ENCODE measurements at regions not wholly inside any gene's neighbourhood (a gene's known extent, or its start where the extent isn't known, plus 50 kb on each side); places are given as distances from the start of the nearest gene placed in this dataset.

DNA sequence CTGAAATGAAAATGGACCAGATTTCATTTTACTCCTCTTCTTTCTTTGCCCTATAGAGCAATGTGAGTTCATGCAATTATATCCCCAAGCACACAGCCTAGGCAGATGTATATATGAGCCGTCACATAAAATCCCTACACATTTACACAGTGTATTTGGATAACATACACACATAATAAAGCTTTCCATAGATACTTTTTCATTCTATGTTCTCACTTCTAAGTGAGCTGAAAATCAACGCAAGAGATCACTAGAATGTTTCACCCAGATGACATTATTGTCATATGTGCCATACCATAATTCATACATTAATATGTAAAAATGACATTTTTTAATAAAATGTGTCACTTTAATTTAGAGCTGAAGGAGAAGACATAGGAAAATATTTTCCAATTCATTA is 129.4 kb downstream of the INHBA start:
- intact Hi-C loops (cut with DNase I; ENCODE audit: low total_unique reads) = no loop called here

DNA sequence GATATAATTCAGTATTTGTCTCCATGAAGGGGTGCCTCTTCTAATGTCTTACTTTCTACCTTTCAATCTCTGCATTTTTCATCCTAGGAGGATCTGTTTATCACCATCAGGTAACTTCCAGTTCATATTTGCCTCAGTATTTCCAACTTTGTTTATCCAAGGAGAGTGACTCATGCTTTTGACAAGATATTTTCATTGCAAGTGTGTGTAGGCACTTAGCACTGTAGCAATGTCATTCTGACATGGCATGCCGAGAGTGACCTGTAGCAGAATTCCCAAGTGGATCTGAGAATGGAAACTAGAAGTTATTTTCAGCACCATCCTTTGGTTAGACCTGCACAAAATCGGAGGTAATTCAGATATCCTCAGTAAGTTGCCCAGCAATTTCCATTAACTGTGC is 129.9 kb downstream of the INHBA start:
- Histone ChIP-seq H3K27ac (no peak overlapping the region), H3K27me3 (no peaks in the 10 kb centered on the region), H3K36me3 (no peaks in the 10 kb centered on the region), H3K9me3 (no peaks in the 10 kb centered on the region), H3K4me3 (no peak overlapping the region), H3K4me1 (no peaks in the 10 kb centered on the region)
- intact Hi-C loops (cut with DNase I; ENCODE audit: low total_unique reads) = no loop called here
- DNase-seq (ENCODE audit: low spot score in 2 of 2) = no peak
- TF ChIP-seq, protein P1, sequence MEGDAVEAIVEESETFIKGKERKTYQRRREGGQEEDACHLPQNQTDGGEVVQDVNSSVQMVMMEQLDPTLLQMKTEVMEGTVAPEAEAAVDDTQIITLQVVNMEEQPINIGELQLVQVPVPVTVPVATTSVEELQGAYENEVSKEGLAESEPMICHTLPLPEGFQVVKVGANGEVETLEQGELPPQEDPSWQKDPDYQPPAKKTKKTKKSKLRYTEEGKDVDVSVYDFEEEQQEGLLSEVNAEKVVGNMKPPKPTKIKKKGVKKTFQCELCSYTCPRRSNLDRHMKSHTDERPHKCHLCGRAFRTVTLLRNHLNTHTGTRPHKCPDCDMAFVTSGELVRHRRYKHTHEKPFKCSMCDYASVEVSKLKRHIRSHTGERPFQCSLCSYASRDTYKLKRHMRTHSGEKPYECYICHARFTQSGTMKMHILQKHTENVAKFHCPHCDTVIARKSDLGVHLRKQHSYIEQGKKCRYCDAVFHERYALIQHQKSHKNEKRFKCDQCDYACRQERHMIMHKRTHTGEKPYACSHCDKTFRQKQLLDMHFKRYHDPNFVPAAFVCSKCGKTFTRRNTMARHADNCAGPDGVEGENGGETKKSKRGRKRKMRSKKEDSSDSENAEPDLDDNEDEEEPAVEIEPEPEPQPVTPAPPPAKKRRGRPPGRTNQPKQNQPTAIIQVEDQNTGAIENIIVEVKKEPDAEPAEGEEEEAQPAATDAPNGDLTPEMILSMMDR (IDR thresholded peaks at IDR 0.05) = no peak
- TF ChIP-seq POLR2A (IDR thresholded peaks at IDR 0.05) (no peak), POLR2AphosphoS5 (IDR thresholded peaks at IDR 0.05) (no peak)

More for the DNA sequence above, 129.4 kb downstream of the INHBA start:
- no peak for DNase-seq (ENCODE audit: low spot score in 2 of 2)
- no peaks in the 10 kb centered on the region for H3K4me1 ChIP-seq
- no peaks in the 10 kb centered on the region for H3K9me3 ChIP-seq
- H3K36me3 ChIP-seq = no peaks in the 10 kb centered on the region
- H3K4me3 ChIP-seq = no peak overlapping the region
- H3K27me3 ChIP-seq = no peaks in the 10 kb centered on the region
- H3K27ac ChIP-seq = no peak overlapping the region
- TF ChIP-seq, protein P1 (IDR thresholded peaks at IDR 0.05) = no peak
- TF ChIP-seq POLR2A (IDR thresholded peaks at IDR 0.05) (no peak), POLR2AphosphoS5 (IDR thresholded peaks at IDR 0.05) (no peak)

DNA sequence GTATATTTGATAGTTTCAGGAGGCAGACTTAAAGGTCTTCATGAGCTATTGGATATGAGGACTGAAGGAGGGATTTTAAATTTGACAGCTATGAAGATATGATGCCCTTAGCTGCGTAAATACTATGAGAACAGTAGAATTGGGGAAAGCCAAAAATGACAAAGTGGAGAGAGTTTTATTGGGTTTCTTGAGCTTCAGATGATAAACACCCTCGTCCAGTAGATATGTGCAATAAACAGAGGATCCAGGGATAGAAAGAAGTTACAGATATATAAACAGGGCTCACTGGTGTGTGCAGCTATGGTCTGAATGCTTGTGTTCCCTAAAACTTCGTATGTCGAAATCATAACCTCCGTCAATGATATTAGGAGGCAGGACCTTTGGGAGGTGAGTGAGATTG is 131.3 kb downstream of the INHBA start:
- H3K4me1 ChIP-seq = no peaks in the 10 kb centered on the region
- intact Hi-C loops (cut with DNase I; ENCODE audit: low total_unique reads) = no loop called here
- no peaks in the 10 kb centered on the region for H3K36me3 ChIP-seq
- no peak overlapping the region for H3K4me3 ChIP-seq
- H3K27me3 ChIP-seq = no peaks in the 10 kb centered on the region
- TF ChIP-seq, protein P1 (IDR thresholded peaks at IDR 0.05) = no peak
- TF ChIP-seq POLR2AphosphoS5 (IDR thresholded peaks at IDR 0.05) = no peak
- no peak for TF ChIP-seq POLR2A (IDR thresholded peaks at IDR 0.05)
- DNase-seq (ENCODE audit: low spot score in 2 of 2) = no peak
- H3K9me3 ChIP-seq = no peaks in the 10 kb centered on the region
- H3K27ac ChIP-seq = no peak overlapping the region

DNA sequence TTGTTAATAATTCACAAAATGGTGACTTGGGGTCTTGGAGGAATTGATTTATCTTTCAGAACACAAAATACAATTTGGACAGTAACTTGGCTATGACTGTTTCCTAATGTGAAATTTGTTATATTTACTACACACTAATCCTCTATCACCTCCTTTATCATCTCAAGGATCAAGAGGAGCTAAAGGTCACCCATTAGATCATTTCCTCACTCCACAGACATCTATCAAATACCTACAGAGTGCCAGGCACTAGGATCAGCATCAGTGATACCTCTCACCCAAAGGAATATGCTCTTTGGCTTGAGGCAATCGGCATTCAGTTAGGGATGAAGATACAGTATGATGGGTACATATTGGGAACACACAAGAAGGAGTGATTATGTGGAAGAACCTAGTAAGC is 132.1 kb downstream of the INHBA start:
- DNase-seq (ENCODE audit: low spot score in 2 of 2) = no peak
- Histone ChIP-seq H3K27me3 (no peaks in the 10 kb centered on the region), H3K27ac (no peak overlapping the region), H3K9me3 (no peaks in the 10 kb centered on the region), H3K36me3 (no peaks in the 10 kb centered on the region), H3K4me1 (no peaks in the 10 kb centered on the region), H3K4me3 (no peak overlapping the region)
- intact Hi-C loops (cut with DNase I; ENCODE audit: low total_unique reads) = no loop called here
- TF ChIP-seq POLR2AphosphoS5 (IDR thresholded peaks at IDR 0.05) (no peak), POLR2A (IDR thresholded peaks at IDR 0.05) (no peak)
- TF ChIP-seq, protein P1 (IDR thresholded peaks at IDR 0.05) = no peak

DNA sequence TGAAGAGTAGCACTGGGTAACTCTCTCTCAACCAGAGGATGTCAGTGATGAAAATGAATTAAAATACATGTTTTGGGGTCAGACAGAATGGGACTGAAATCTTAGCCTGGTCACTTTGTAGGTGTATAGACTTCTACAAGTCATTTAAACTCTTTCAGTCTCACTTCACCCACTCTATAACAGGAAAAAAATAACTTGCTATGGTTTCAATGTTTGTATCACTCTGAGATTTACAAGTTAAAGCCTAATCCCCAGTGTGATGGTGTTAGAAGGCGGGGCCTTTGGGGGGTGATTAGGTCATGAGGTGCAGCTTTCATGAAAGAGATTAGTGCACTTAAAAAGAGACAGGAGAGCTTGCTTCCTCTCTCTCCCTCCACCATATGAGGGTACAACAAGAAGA is 134.8 kb downstream of the INHBA start:
- Histone ChIP-seq H3K9me3 (no peaks in the 10 kb centered on the region), H3K27me3 (no peaks in the 10 kb centered on the region), H3K27ac (no peak overlapping the region), H3K4me1 (no peaks in the 10 kb centered on the region), H3K4me3 (no peak overlapping the region), H3K36me3 (no peaks in the 10 kb centered on the region)
- no peak for DNase-seq (ENCODE audit: low spot score in 2 of 2)
- TF ChIP-seq POLR2A (IDR thresholded peaks at IDR 0.05) = no peak
- TF ChIP-seq POLR2AphosphoS5 (IDR thresholded peaks at IDR 0.05) = no peak
- TF ChIP-seq, protein P1 (IDR thresholded peaks at IDR 0.05) = no peak
- intact Hi-C loops (cut with DNase I; ENCODE audit: low total_unique reads) = no loop called here

Measured in breast epithelium (tissue), 4 donors.